B cell (primary cell): ENCODE measurements at regions not wholly inside any gene's neighbourhood (a gene's known extent, or its start where the extent isn't known, plus 50 kb on each side); places are given as distances from the start of the nearest gene placed in this dataset.

Experiments used
- EZH2 ChIP-seq: IDR thresholded peaks from 2 replicates; pipeline ENCODE4 v1.6.1; 2012; ENCODE audit warnings: borderline replicate concordance, low read depth, mild to moderate bottlenecking, moderate library complexity, low read length; ENCODE audit not compliant: insufficient read depth, poor library complexity, severe bottlenecking
- TF ChIP-seq, protein P1 (sequence below): fragments of 200-600 bp; IDR thresholded peaks from one replicate; pipeline ENCODE4 v1.8.0; 2022; ENCODE audit warnings: antibody characterized with exemption, mild to moderate bottlenecking

DNA sequence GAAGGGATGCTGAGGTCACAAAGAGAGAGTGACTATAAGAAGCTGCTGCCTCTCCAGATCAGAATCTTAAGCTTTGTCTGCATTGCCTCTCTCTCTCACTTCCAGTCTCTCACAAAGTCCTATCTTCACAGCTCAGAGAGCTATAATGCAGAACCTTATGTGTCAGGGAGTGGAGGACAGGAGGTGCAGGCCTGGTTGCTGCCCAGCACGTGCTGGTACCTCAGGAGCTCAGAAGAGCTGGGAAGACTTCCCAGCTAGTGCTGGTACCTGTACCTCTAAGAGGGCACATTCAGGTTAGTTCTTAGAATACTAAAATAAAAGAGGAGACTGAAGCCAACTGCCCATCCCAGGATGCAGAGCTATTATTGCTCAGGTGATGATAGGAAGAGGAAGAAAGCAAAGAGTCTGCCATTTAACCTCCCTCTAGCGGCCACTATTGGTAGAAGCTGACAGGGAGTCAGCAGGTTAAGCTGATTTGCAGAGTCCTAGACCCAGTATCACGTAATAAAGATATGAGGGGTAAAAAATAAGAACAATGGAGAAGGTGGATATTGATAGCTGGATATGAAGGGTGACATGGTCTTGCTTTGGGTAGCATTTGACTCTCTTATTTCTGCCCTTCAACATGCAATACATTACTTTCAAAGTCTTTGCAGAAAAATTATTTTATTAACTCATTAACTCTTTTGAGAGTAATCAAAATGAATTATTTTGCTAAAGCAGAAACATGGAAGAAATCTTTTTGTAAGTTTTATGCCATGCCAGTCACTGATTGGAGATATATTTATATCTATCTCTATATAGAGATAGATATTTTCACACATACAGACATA lies 138.1 kb upstream of the HMCN1 start:
- TF ChIP-seq, protein P1, sequence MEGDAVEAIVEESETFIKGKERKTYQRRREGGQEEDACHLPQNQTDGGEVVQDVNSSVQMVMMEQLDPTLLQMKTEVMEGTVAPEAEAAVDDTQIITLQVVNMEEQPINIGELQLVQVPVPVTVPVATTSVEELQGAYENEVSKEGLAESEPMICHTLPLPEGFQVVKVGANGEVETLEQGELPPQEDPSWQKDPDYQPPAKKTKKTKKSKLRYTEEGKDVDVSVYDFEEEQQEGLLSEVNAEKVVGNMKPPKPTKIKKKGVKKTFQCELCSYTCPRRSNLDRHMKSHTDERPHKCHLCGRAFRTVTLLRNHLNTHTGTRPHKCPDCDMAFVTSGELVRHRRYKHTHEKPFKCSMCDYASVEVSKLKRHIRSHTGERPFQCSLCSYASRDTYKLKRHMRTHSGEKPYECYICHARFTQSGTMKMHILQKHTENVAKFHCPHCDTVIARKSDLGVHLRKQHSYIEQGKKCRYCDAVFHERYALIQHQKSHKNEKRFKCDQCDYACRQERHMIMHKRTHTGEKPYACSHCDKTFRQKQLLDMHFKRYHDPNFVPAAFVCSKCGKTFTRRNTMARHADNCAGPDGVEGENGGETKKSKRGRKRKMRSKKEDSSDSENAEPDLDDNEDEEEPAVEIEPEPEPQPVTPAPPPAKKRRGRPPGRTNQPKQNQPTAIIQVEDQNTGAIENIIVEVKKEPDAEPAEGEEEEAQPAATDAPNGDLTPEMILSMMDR = peak; percentile 76
- no peak for TF ChIP-seq EZH2
